CD14-positive monocyte (primary cell): ENCODE measurements at regions not wholly inside any gene's neighbourhood (a gene's known extent, or its start where the extent isn't known, plus 50 kb on each side); places are given as distances from the start of the nearest gene placed in this dataset.

ENCODE experiments used
- DNase-seq, 3 donors: peaks; one replicate each; pipeline ENCODE4 v3.0.0-alpha.2; 2011 to 2022
- H2AFZ ChIP-seq: 2 replicates; pipeline ENCODE4 v1.6.0; 2012; ENCODE audit warnings: mild to moderate bottlenecking, low read depth, low read length, inconsistent platforms; ENCODE audit not compliant: insufficient read depth, poor library complexity, severe bottlenecking
- H3K27ac ChIP-seq, 2 donors: 1 replicate in 1 of 2; 2 replicates in 1 of 2; pipeline ENCODE4 v1.5.1; 2012 to 2013; ENCODE audit warnings: low read length in 2 of 2, control low read depth in 1 of 2, inconsistent platforms in 1 of 2, low read depth in 1 of 2, mild to moderate bottlenecking in 1 of 2
- H3K27me3 ChIP-seq, 2 donors: one replicate each; pipeline versions ENCODE4 v1.6.0 to v1.6.1; 2011 to 2013; ENCODE audit warnings: low read length in 2 of 2; ENCODE audit not compliant: control insufficient read depth in 2 of 2, insufficient read depth in 2 of 2
- H3K36me3 ChIP-seq, 2 donors: replicated peaks in 1 of 2; 1 replicate in 1 of 2; 2 replicates in 1 of 2; pipeline versions ENCODE4 v1.5.1 to v1.6.1; 2012 to 2013; ENCODE audit warnings: low read length in 2 of 2, control low read depth in 1 of 2, inconsistent platforms in 1 of 2, mild to moderate bottlenecking in 1 of 2; ENCODE audit not compliant: insufficient read depth in 2 of 2, control insufficient read depth in 1 of 2
- H3K4me1 ChIP-seq, 2 donors: 1 replicate in 1 of 2; 2 replicates in 1 of 2; pipeline versions ENCODE4 v1.5.1 to v1.6.1; 2012 to 2013; ENCODE audit warnings: low read length in 2 of 2, control low read depth in 1 of 2, inconsistent platforms in 1 of 2, mild to moderate bottlenecking in 1 of 2, moderate library complexity in 1 of 2; ENCODE audit not compliant: insufficient read depth in 2 of 2, control insufficient read depth in 1 of 2
- H3K4me2 ChIP-seq: replicated peaks from 2 replicates; pipeline ENCODE3; 2012; ENCODE audit warnings: low read length, moderate library complexity, mild to moderate bottlenecking; ENCODE audit not compliant: poor library complexity, severe bottlenecking; ENCODE audit errors: extremely low read depth
- H3K4me3 ChIP-seq, 3 experiments: fragments of 200-600 bp in 1 of 3; sonication (generic) in 1 of 3; replicated peaks in 1 of 3; 1 replicate in 2 of 3; 2 replicates in 1 of 3; pipeline ENCODE4 v1.5.1; 2011 to 2013; ENCODE audit warnings: low read length in 3 of 3, mild to moderate bottlenecking in 3 of 3, control low read depth in 2 of 3, low read depth in 2 of 3, inconsistent platforms in 1 of 3, moderate library complexity in 1 of 3
- H3K79me2 ChIP-seq: 2 replicates; pipeline ENCODE4 v1.6.0; 2012; ENCODE audit warnings: mild to moderate bottlenecking, control low read depth, inconsistent platforms, low read length, moderate library complexity; ENCODE audit not compliant: insufficient read depth
- H3K9ac ChIP-seq: 2 replicates; pipeline ENCODE4 v1.6.0; 2017; ENCODE audit warnings: low read length, mild to moderate bottlenecking; ENCODE audit not compliant: insufficient read depth, poor library complexity, severe bottlenecking
- H3K9me3 ChIP-seq, 2 donors: replicated peaks in 1 of 2; 1 replicate in 1 of 2; 2 replicates in 1 of 2; pipeline versions ENCODE4 v1.5.1 to v1.6.1; 2012 to 2013; ENCODE audit warnings: low read length in 2 of 2, control low read depth in 1 of 2; ENCODE audit not compliant: control insufficient read depth in 1 of 2, insufficient read depth in 1 of 2
- H4K20me1 ChIP-seq: 2 replicates; pipeline ENCODE4 v1.6.0; 2012; ENCODE audit warnings: mild to moderate bottlenecking, low read length, control low read depth, moderate library complexity; ENCODE audit not compliant: insufficient read depth
- H3K27ac Mint-ChIP-seq, 7 donors: one replicate each; pipeline ENCODE4 v1.8.0; 2020; ENCODE audit warnings: mild to moderate bottlenecking in 7 of 7, mixed read lengths in 7 of 7, moderate library complexity in 6 of 7, inconsistent platforms in 2 of 7
- H3K27me3 Mint-ChIP-seq, 3 donors: one replicate each; pipeline ENCODE4 v1.8.0; 2021 to 2022; ENCODE audit warnings: low read depth in 3 of 3, mild to moderate bottlenecking in 3 of 3, mixed read lengths in 3 of 3, moderate library complexity in 3 of 3, inconsistent platforms in 1 of 3
- H3K36me3 Mint-ChIP-seq, 2 donors: one replicate each; pipeline ENCODE4 v1.8.0; 2020; ENCODE audit warnings: mixed read lengths in 2 of 2, inconsistent platforms in 1 of 2, mild to moderate bottlenecking in 1 of 2
- H3K4me1 Mint-ChIP-seq: one replicate; pipeline ENCODE4 v1.8.0; 2020; ENCODE audit warnings: mild to moderate bottlenecking, mixed read lengths
- H3K4me3 Mint-ChIP-seq, 2 donors: one replicate each; pipeline ENCODE4 v1.8.0; 2020; ENCODE audit warnings: mild to moderate bottlenecking in 2 of 2, mixed read lengths in 2 of 2, moderate library complexity in 1 of 2
- H3K9me3 Mint-ChIP-seq, 7 donors: one replicate each; pipeline ENCODE4 v1.8.0; 2020 to 2022; ENCODE audit warnings: mixed read lengths in 7 of 7, mild to moderate bottlenecking in 6 of 7, moderate library complexity in 6 of 7, inconsistent platforms in 2 of 7
- CTCF ChIP-seq: fragments of 200-600 bp; IDR thresholded peaks from one replicate; pipeline ENCODE4 v1.8.0; 2022; ENCODE audit warnings: antibody characterized with exemption, mild to moderate bottlenecking
- WGBS: methylation state at CpG from one replicate; pipeline ENCODE4 v1.1.5; 2013; ENCODE audit warnings: missing lambda C conversion rate; ENCODE audit not compliant: insufficient coverage; 5-methylcytosine and 5-hydroxymethylcytosine counted together
- intact Hi-C, 2 donors: fragments of 100-400 bp; cut with micrococcal nuclease; formaldehyde crosslinking; loops; one replicate each; pipeline versions ENCODE4 v1.15.0 to v1.15.1; 2023

GRCh38 chr16:65295527-65295926 lies 173.7 kb upstream of the CDH11 start:
- H2AFZ ChIP-seq, result no peak overlapping the region
- H3K9me3 ChIP-seq, result no peaks in the 10 kb centered on the region
- Mint-ChIP-seq H3K27me3 (peaks cover 0 to 2% (median 0%) of the 10 kb centered on the region in 3 donors), H3K9me3 (peaks cover 0 to 10% (median 3%) of the 10 kb centered on the region in 7 donors), H3K4me1 (no peaks in the 10 kb centered on the region), H3K4me3 (no peak overlapping the region), H3K27ac (no peak overlapping the region), H3K36me3 (no peaks in the 10 kb centered on the region)
- H3K4me2 ChIP-seq, result no peak overlapping the region
- no peak overlapping the region for H3K4me3 ChIP-seq
- no peak overlapping the region for H3K9ac ChIP-seq
- no peaks in the 10 kb centered on the region for H3K27me3 ChIP-seq
- DNase-seq, result no peak
- H3K4me1 ChIP-seq, result no peaks in the 10 kb centered on the region
- intact Hi-C loops, result no loop called here
- TF ChIP-seq CTCF, result no peak
- WGBS, result 95% methylated on average over 3 of the region's 6 CpGs
- H3K27ac ChIP-seq, result no peak overlapping the region
- no peaks in the 10 kb centered on the region for H3K79me2 ChIP-seq
- H4K20me1 ChIP-seq, result no peaks in the 10 kb centered on the region
- H3K36me3 ChIP-seq, result no peaks in the 10 kb centered on the region

GRCh38 chr16:65294708-65295107 lies 172.8 kb upstream of the CDH11 start:
- no peak overlapping the region for H3K27ac ChIP-seq
- no peaks in the 10 kb centered on the region for H3K4me1 ChIP-seq
- Mint-ChIP-seq H3K36me3 (no peaks in the 10 kb centered on the region), H3K27me3 (no peaks in the 10 kb centered on the region), H3K27ac (no peak overlapping the region), H3K4me3 (no peak overlapping the region), H3K4me1 (no peaks in the 10 kb centered on the region), H3K9me3 (peaks cover 0 to 10% (median 3%) of the 10 kb centered on the region in 7 donors)
- intact Hi-C loops, result no loop called here
- H3K9ac ChIP-seq, result no peak overlapping the region
- no peak overlapping the region for H3K4me2 ChIP-seq
- H4K20me1 ChIP-seq, result no peaks in the 10 kb centered on the region
- no peak overlapping the region for H2AFZ ChIP-seq
- no peak for TF ChIP-seq CTCF
- H3K4me3 ChIP-seq, result no peak overlapping the region
- no peaks in the 10 kb centered on the region for H3K36me3 ChIP-seq
- no peak for DNase-seq
- no peaks in the 10 kb centered on the region for H3K27me3 ChIP-seq
- no peaks in the 10 kb centered on the region for H3K79me2 ChIP-seq
- no CpG with 5 or more reads among the region's 2 CpGs for WGBS
- no peaks in the 10 kb centered on the region for H3K9me3 ChIP-seq
